Ishikawa (cell line): ENCODE measurements at regions not wholly inside any gene's neighbourhood (a gene's known extent, or its start where the extent isn't known, plus 50 kb on each side); places are given as distances from the start of the nearest gene placed in this dataset.

Source experiments
- CEBPB ChIP-seq: IDR thresholded peaks from 2 replicates; pipeline ENCODE4 v1.6.1; 2012
- CREB1 ChIP-seq: IDR thresholded peaks from 2 replicates; pipeline ENCODE4 v1.6.1; 2012; ENCODE audit warnings: low read depth
- EGR1 ChIP-seq: IDR thresholded peaks from 2 replicates; pipeline ENCODE4 v1.6.1; 2012
- EP300 ChIP-seq: IDR thresholded peaks from 2 replicates; pipeline ENCODE4 v1.6.1; 2012; ENCODE audit warnings: borderline replicate concordance
- FOXM1 ChIP-seq: IDR thresholded peaks from 2 replicates; pipeline ENCODE4 v1.6.1; 2012; ENCODE audit warnings: low read depth, borderline replicate concordance
- NFIC ChIP-seq: IDR thresholded peaks from 2 replicates; pipeline ENCODE4 v1.6.1; 2012
- RAD21 ChIP-seq: IDR thresholded peaks from 2 replicates; pipeline ENCODE4 v1.6.1; 2012; ENCODE audit warnings: low read depth
- TAF1 ChIP-seq: IDR thresholded peaks from 2 replicates; pipeline ENCODE4 v1.6.1; 2012; ENCODE audit warnings: low read depth, mild to moderate bottlenecking
- TCF12 ChIP-seq: IDR thresholded peaks from 2 replicates; pipeline ENCODE4 v1.6.1; 2012; ENCODE audit warnings: low read depth
- TEAD4 ChIP-seq: IDR thresholded peaks from 2 replicates; pipeline ENCODE4 v1.6.1; 2012
- USF1 ChIP-seq: IDR thresholded peaks from 2 replicates; pipeline ENCODE4 v1.6.1; 2012
- YY1 ChIP-seq: IDR thresholded peaks from 2 replicates; pipeline ENCODE4 v1.6.1; 2012; ENCODE audit warnings: low read depth
- ZBTB7A ChIP-seq: IDR thresholded peaks from 2 replicates; pipeline ENCODE4 v1.6.1; 2012; ENCODE audit warnings: low read depth
- TF ChIP-seq, protein P1 (sequence below): IDR thresholded peaks from 2 replicates; pipeline ENCODE4 v1.6.1; 2012; ENCODE audit warnings: low read depth, mild to moderate bottlenecking
- TF ChIP-seq, protein P2 (sequence below): IDR thresholded peaks from 2 replicates; pipeline ENCODE4 v1.6.1; 2012

- TF ChIP-seq USF1 (no peak), TEAD4 (no peak), TCF12 (no peak), RAD21 (no peak), EP300 (no peak), ZBTB7A (no peak), EGR1 (no peak), CEBPB (no peak)
- TF ChIP-seq, protein P1, sequence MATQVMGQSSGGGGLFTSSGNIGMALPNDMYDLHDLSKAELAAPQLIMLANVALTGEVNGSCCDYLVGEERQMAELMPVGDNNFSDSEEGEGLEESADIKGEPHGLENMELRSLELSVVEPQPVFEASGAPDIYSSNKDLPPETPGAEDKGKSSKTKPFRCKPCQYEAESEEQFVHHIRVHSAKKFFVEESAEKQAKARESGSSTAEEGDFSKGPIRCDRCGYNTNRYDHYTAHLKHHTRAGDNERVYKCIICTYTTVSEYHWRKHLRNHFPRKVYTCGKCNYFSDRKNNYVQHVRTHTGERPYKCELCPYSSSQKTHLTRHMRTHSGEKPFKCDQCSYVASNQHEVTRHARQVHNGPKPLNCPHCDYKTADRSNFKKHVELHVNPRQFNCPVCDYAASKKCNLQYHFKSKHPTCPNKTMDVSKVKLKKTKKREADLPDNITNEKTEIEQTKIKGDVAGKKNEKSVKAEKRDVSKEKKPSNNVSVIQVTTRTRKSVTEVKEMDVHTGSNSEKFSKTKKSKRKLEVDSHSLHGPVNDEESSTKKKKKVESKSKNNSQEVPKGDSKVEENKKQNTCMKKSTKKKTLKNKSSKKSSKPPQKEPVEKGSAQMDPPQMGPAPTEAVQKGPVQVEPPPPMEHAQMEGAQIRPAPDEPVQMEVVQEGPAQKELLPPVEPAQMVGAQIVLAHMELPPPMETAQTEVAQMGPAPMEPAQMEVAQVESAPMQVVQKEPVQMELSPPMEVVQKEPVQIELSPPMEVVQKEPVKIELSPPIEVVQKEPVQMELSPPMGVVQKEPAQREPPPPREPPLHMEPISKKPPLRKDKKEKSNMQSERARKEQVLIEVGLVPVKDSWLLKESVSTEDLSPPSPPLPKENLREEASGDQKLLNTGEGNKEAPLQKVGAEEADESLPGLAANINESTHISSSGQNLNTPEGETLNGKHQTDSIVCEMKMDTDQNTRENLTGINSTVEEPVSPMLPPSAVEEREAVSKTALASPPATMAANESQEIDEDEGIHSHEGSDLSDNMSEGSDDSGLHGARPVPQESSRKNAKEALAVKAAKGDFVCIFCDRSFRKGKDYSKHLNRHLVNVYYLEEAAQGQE = no peak
Observed at GRCh38 chr4:24065974-24066373, 176.1 kb upstream of the PPARGC1A start.

DNA sequence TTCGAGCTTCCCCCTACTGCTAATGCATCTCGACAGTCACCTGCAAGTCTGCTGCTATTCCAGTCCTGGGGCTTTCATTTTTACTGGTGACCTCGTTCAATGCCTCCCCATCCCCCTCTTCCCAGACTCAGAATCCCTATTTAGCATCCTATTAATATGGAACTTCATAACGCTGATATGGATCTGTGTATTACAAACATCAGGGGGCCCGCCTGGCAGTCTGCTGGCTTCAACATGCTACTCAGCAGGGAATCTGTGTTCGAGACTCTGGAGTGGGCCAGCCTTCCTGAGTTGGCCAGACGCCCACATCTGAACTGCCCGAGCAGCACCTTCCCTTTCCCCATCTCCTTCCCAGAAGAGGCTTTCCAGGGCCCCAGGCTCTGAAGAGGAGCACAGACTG lies 173.9 kb upstream of the PPARGC1A start:
- no peak for TF ChIP-seq USF1
- TF ChIP-seq RAD21 = no peak
- TF ChIP-seq TEAD4 = no peak
- TF ChIP-seq, protein P1 = no peak
- TF ChIP-seq YY1 = no peak
- TF ChIP-seq NFIC = no peak
- TF ChIP-seq TCF12 = no peak
- TF ChIP-seq CEBPB = no peak
- no peak for TF ChIP-seq ZBTB7A
- TF ChIP-seq EGR1 = no peak
- no peak for TF ChIP-seq TAF1
- TF ChIP-seq FOXM1 = no peak
- no peak for TF ChIP-seq EP300
- TF ChIP-seq CREB1 = no peak
- TF ChIP-seq, protein P2, sequence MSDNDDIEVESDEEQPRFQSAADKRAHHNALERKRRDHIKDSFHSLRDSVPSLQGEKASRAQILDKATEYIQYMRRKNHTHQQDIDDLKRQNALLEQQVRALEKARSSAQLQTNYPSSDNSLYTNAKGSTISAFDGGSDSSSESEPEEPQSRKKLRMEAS = no peak

DNA sequence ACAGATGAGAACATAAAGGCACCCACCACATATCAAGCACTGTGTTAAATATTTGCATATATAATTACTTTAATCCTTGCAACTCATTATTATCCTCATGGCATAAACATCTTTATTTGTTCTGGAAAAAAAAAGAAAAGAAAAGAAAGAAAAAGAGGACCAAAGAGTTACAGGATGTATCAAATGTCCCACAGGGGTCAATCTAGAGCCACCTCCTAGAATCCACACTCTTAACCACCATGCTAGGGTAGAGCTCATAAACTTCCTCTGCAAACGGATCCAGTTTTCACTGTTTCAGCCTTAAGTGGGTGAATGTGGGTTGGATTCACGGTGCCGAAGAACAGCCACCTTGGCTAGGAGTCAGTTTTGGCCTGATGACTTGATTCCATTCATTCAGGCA lies 171.1 kb upstream of the PPARGC1A start:
- TF ChIP-seq USF1 = no peak
- no peak for TF ChIP-seq YY1
- TF ChIP-seq FOXM1 = no peak
- TF ChIP-seq CEBPB = no peak
- TF ChIP-seq RAD21 = no peak

- TF ChIP-seq CEBPB (no peak), EP300 (no peak), NFIC (no peak), USF1 (no peak), ZBTB7A (no peak)
- TF ChIP-seq, protein P1 = no peak
- TF ChIP-seq, protein P2 = no peak
Observed at GRCh38 chr4:24059839-24060238, 170.0 kb upstream of the PPARGC1A start.
